ENCODE measurements at regions not wholly inside any gene's neighbourhood (a gene's known extent, or its start where the extent isn't known, plus 50 kb on each side); places are given as distances from the start of the nearest gene placed in this dataset.

DNA sequence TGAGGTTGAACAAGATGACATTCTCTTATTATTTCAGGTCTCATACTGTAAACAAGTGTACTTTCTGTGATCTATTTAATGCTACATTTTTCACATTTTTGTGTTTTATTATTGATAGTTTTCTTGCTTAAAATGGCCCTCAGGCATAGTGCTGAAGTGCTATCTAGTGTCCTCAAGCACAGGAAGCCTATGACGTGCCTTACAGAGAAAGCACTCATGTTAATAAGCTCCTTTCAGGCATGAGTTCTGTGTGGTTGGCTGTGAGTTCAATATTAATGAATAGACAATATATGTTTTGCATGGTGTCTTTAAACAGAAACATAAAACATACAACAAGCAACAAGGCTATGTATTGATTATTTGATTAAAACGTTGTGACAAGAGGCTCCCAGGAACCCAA lies 450.1 kb downstream of the PLK2 start:
- H3K79me2 ChIP-seq (ENCODE audit: low read depth), result no peaks in the 10 kb centered on the region
- H3K4me1 Mint-ChIP-seq, result peaks cover 22% of the 10 kb centered on the region
- no peak overlapping the region for H3K27ac ChIP-seq
- no peaks in the 10 kb centered on the region for H3K4me1 ChIP-seq
- H3K9me3 ChIP-seq (ENCODE audit: low read depth), result no peaks in the 10 kb centered on the region
- no peaks in the 10 kb centered on the region for H3K27me3 ChIP-seq
- H3K27ac Mint-ChIP-seq, result no peak overlapping the region
- H3K4me3 Mint-ChIP-seq, result no peak overlapping the region
- no peaks in the 10 kb centered on the region for H3K9me3 Mint-ChIP-seq
- H3K36me3 Mint-ChIP-seq, result no peaks in the 10 kb centered on the region
- no peak overlapping the region for H3K4me2 ChIP-seq
- no peak overlapping the region for H2AFZ ChIP-seq (replicated peaks)
- no peaks in the 10 kb centered on the region for H3F3A ChIP-seq (ENCODE audit: low read depth)
- no peak for TF ChIP-seq EZH2phosphoT487 (IDR thresholded peaks at IDR 0.05)
- no peak for TF ChIP-seq CTCF (IDR thresholded peaks at IDR 0.05)
- TF ChIP-seq EZH2 (IDR thresholded peaks at IDR 0.05), result no peak
- no peaks in the 10 kb centered on the region for H3K36me3 ChIP-seq
- H3K9ac ChIP-seq, result no peak overlapping the region
- H3K27me3 Mint-ChIP-seq (ENCODE audit: insufficient read depth, low read depth), result peaks cover 3% of the 10 kb centered on the region
- no peak for DNase-seq (ENCODE audit: low spot score)
- H3K4me3 ChIP-seq, result no peak overlapping the region
- H4K20me1 ChIP-seq (ENCODE audit: low read depth), result no peaks in the 10 kb centered on the region

GRCh38 chr5:58002323-58002722 lies 457.6 kb downstream of the PLK2 start:
- TF ChIP-seq EZH2phosphoT487 (IDR thresholded peaks at IDR 0.05), result no peak
- no peak for TF ChIP-seq EZH2 (IDR thresholded peaks at IDR 0.05)
- TF ChIP-seq CTCF (IDR thresholded peaks at IDR 0.05), result no peak
- Mint-ChIP-seq H3K4me3 (no peak overlapping the region), H3K4me1 (peaks cover 3% of the 10 kb centered on the region), H3K36me3 (no peaks in the 10 kb centered on the region), H3K27ac (no peak overlapping the region), H3K9me3 (peaks cover 10% of the 10 kb centered on the region), H3K27me3 (ENCODE audit: insufficient read depth, low read depth) (no peaks in the 10 kb centered on the region)
- H3F3A ChIP-seq (ENCODE audit: low read depth), result no peaks in the 10 kb centered on the region
- no peaks in the 10 kb centered on the region for H3K27me3 ChIP-seq
- no peaks in the 10 kb centered on the region for H3K9me3 ChIP-seq (ENCODE audit: low read depth)
- no peaks in the 10 kb centered on the region for H4K20me1 ChIP-seq (ENCODE audit: low read depth)
- no peak for DNase-seq (ENCODE audit: low spot score)
- no peaks in the 10 kb centered on the region for H3K36me3 ChIP-seq
- H3K27ac ChIP-seq, result no peak overlapping the region
- H3K79me2 ChIP-seq (ENCODE audit: low read depth), result no peaks in the 10 kb centered on the region
- no peak overlapping the region for H3K4me2 ChIP-seq
- H3K4me3 ChIP-seq, result no peak overlapping the region
- H2AFZ ChIP-seq (replicated peaks), result no peak overlapping the region
- H3K4me1 ChIP-seq, result no peaks in the 10 kb centered on the region
- no peak overlapping the region for H3K9ac ChIP-seq

GRCh38 chr5:57993866-57994265 lies 466.0 kb downstream of the PLK2 start:
- peaks cover 7% of the 10 kb centered on the region for H3K4me1 Mint-ChIP-seq
- TF ChIP-seq EZH2 (IDR thresholded peaks at IDR 0.05) (no peak), CTCF (IDR thresholded peaks at IDR 0.05) (no peak), EZH2phosphoT487 (IDR thresholded peaks at IDR 0.05) (no peak)
- H3K27me3 Mint-ChIP-seq (ENCODE audit: insufficient read depth, low read depth), result no peaks in the 10 kb centered on the region

More at GRCh38 chr5:57993866-57994265, 466.0 kb downstream of the PLK2 start:
- Histone ChIP-seq H3K4me2 (no peak overlapping the region), H4K20me1 (ENCODE audit: low read depth) (no peaks in the 10 kb centered on the region), H3K9me3 (ENCODE audit: low read depth) (no peaks in the 10 kb centered on the region), H3K4me1 (no peaks in the 10 kb centered on the region), H2AFZ (replicated peaks) (no peak overlapping the region), H3K9ac (no peak overlapping the region), H3F3A (ENCODE audit: low read depth) (no peaks in the 10 kb centered on the region), H3K27ac (no peak overlapping the region), H3K4me3 (no peak overlapping the region), H3K36me3 (no peaks in the 10 kb centered on the region), H3K27me3 (no peaks in the 10 kb centered on the region), H3K79me2 (ENCODE audit: low read depth) (no peaks in the 10 kb centered on the region)
- Mint-ChIP-seq H3K27ac (no peak overlapping the region), H3K4me3 (no peak overlapping the region), H3K36me3 (no peaks in the 10 kb centered on the region), H3K9me3 (peaks cover 5% of the 10 kb centered on the region)
- no peak for DNase-seq (ENCODE audit: low spot score)
